Stimulated activated naive B cell treated with anti-CD40 and anti-IgM and Interleukin-4, amounts not matched to agents 10 μg/mL and 1 μg/mL and 100 μg/mL, for 72 hours (primary cell): ENCODE measurements at regions not wholly inside any gene's neighbourhood (a gene's known extent, or its start where the extent isn't known, plus 50 kb on each side); places are given as distances from the start of the nearest gene placed in this dataset.

Experiments
- ATAC-seq, 2 donors: fragments of 150-1000 bp; cut with Tn5 transposase; replicated peaks; 2 replicates each; pipeline ENCODE4 v1.10.0; 2021; ENCODE audit warnings: moderate library complexity in 1 of 2
- DNase-seq: peaks from one replicate; pipeline ENCODE4 v3.0.0; 2021
- H3K27ac Mint-ChIP-seq: one replicate; pipeline ENCODE4 v1.8.0; 2022; ENCODE audit warnings: mild to moderate bottlenecking, mixed read lengths
- H3K27me3 Mint-ChIP-seq, 2 donors: one replicate each; pipeline ENCODE4 v1.8.0; 2022; ENCODE audit warnings: mixed read lengths in 2 of 2
- H3K36me3 Mint-ChIP-seq, 2 donors: one replicate each; pipeline ENCODE4 v1.8.0; 2022; ENCODE audit warnings: mixed read lengths in 2 of 2, mild to moderate bottlenecking in 1 of 2
- H3K4me1 Mint-ChIP-seq, 2 donors: one replicate each; pipeline ENCODE4 v1.8.0; 2022; ENCODE audit warnings: mixed read lengths in 2 of 2, mild to moderate bottlenecking in 1 of 2
- H3K4me3 Mint-ChIP-seq, 2 donors: one replicate each; pipeline ENCODE4 v1.8.0; 2022; ENCODE audit warnings: mild to moderate bottlenecking in 2 of 2, mixed read lengths in 2 of 2, moderate library complexity in 1 of 2
- H3K9me3 Mint-ChIP-seq, 2 donors: one replicate each; pipeline ENCODE4 v1.8.0; 2022; ENCODE audit warnings: mixed read lengths in 2 of 2, mild to moderate bottlenecking in 1 of 2

GRCh38 chr15:100807028-100807427 lies 72.6 kb upstream of the ALDH1A3 start:
- H3K27ac Mint-ChIP-seq: no peak overlapping the region
- peaks cover 12 to 17% of the 10 kb centered on the region in 2 donors for H3K9me3 Mint-ChIP-seq
- H3K27me3 Mint-ChIP-seq: no peaks in the 10 kb centered on the region
- ATAC-seq: no peak
- H3K4me3 Mint-ChIP-seq: no peak overlapping the region
- H3K4me1 Mint-ChIP-seq: no peaks in the 10 kb centered on the region
- H3K36me3 Mint-ChIP-seq: peaks cover 0 to 3% of the 10 kb centered on the region in 2 donors
- DNase-seq: no peak

GRCh38 chr15:100808691-100809090 lies 70.9 kb upstream of the ALDH1A3 start:
- Mint-ChIP-seq H3K4me1 (no peaks in the 10 kb centered on the region), H3K4me3 (no peak overlapping the region), H3K27me3 (peaks cover 0 to 8% of the 10 kb centered on the region in 2 donors), H3K36me3 (peaks cover 0 to 3% of the 10 kb centered on the region in 2 donors), H3K27ac (no peak overlapping the region), H3K9me3 (peaks cover 12 to 17% of the 10 kb centered on the region in 2 donors)
- ATAC-seq: no peak
- DNase-seq: no peak

- ATAC-seq: no peak
- peaks cover 0 to 8% of the 10 kb centered on the region in 2 donors for H3K27me3 Mint-ChIP-seq
- peaks cover 12 to 17% of the 10 kb centered on the region in 2 donors for H3K9me3 Mint-ChIP-seq
- peaks cover 0 to 3% of the 10 kb centered on the region in 2 donors for H3K36me3 Mint-ChIP-seq
- H3K4me3 Mint-ChIP-seq: no peak overlapping the region
- DNase-seq: no peak
- no peaks in the 10 kb centered on the region for H3K4me1 Mint-ChIP-seq
- no peak overlapping the region for H3K27ac Mint-ChIP-seq
These were observed 70.5 kb upstream of the ALDH1A3 start for GRCh38 chr15:100809151-100809550.

GRCh38 chr15:100809587-100809986 lies 70.0 kb upstream of the ALDH1A3 start:
- ATAC-seq (no peak), DNase-seq (no peak)
- H3K4me3 Mint-ChIP-seq: no peak overlapping the region
- H3K9me3 Mint-ChIP-seq: peaks cover 10 to 15% of the 10 kb centered on the region in 2 donors
- H3K4me1 Mint-ChIP-seq: no peaks in the 10 kb centered on the region
- H3K36me3 Mint-ChIP-seq: peaks cover 0 to 3% of the 10 kb centered on the region in 2 donors
- no peak overlapping the region for H3K27ac Mint-ChIP-seq
- H3K27me3 Mint-ChIP-seq: peaks cover 0 to 8% of the 10 kb centered on the region in 2 donors

- peaks cover 0 to 3% of the 10 kb centered on the region in 2 donors for H3K36me3 Mint-ChIP-seq
- no peak for DNase-seq
- ATAC-seq: no peak
- H3K9me3 Mint-ChIP-seq: peaks cover 9 to 19% of the 10 kb centered on the region in 2 donors
- peaks cover 0 to 8% of the 10 kb centered on the region in 2 donors for H3K27me3 Mint-ChIP-seq
- H3K27ac Mint-ChIP-seq: no peak overlapping the region
- H3K4me1 Mint-ChIP-seq: no peaks in the 10 kb centered on the region
- H3K4me3 Mint-ChIP-seq: no peak overlapping the region
These were observed 69.4 kb upstream of the ALDH1A3 start for GRCh38 chr15:100810229-100810628.

GRCh38 chr15:100810831-100811230 lies 68.8 kb upstream of the ALDH1A3 start:
- H3K27me3 Mint-ChIP-seq: peaks cover 0 to 8% of the 10 kb centered on the region in 2 donors
- H3K4me1 Mint-ChIP-seq: no peaks in the 10 kb centered on the region
- peaks cover 0 to 3% of the 10 kb centered on the region in 2 donors for H3K36me3 Mint-ChIP-seq
- peaks cover 11 to 23% of the 10 kb centered on the region in 2 donors for H3K9me3 Mint-ChIP-seq
- ATAC-seq (no peak), DNase-seq (no peak)
- H3K4me3 Mint-ChIP-seq: no peak overlapping the region
- no peak overlapping the region for H3K27ac Mint-ChIP-seq

GRCh38 chr15:100812802-100813201 lies 66.8 kb upstream of the ALDH1A3 start:
- Mint-ChIP-seq H3K27ac (no peak overlapping the region), H3K4me1 (no peaks in the 10 kb centered on the region), H3K9me3 (peaks cover 10 to 24% of the 10 kb centered on the region in 2 donors), H3K36me3 (peaks cover 0 to 3% of the 10 kb centered on the region in 2 donors), H3K4me3 (no peak overlapping the region), H3K27me3 (peaks cover 0 to 8% of the 10 kb centered on the region in 2 donors)
- ATAC-seq: no peak
- DNase-seq: no peak

GRCh38 chr15:100818927-100819326 lies 60.7 kb upstream of the ALDH1A3 start:
- H3K4me1 Mint-ChIP-seq: no peaks in the 10 kb centered on the region
- H3K27ac Mint-ChIP-seq: no peak overlapping the region
- DNase-seq: no peak
- H3K9me3 Mint-ChIP-seq: peaks cover 5 to 11% of the 10 kb centered on the region in 2 donors
- ATAC-seq: no peak
- H3K36me3 Mint-ChIP-seq: peaks cover 3% of the 10 kb centered on the region in 2 donors
- no peak overlapping the region for H3K4me3 Mint-ChIP-seq
- H3K27me3 Mint-ChIP-seq: peaks cover 6 to 25% of the 10 kb centered on the region in 2 donors

GRCh38 chr15:100820528-100820927 lies 59.1 kb upstream of the ALDH1A3 start:
- no peak overlapping the region for H3K4me3 Mint-ChIP-seq
- H3K4me1 Mint-ChIP-seq: no peaks in the 10 kb centered on the region
- H3K36me3 Mint-ChIP-seq: peaks cover 3% of the 10 kb centered on the region in 2 donors
- DNase-seq: no peak
- peaks cover 6 to 34% of the 10 kb centered on the region in 2 donors for H3K27me3 Mint-ChIP-seq
- peaks cover 4 to 5% of the 10 kb centered on the region in 2 donors for H3K9me3 Mint-ChIP-seq
- no peak overlapping the region for H3K27ac Mint-ChIP-seq
- ATAC-seq: no peak

GRCh38 chr15:100821327-100821726 lies 58.3 kb upstream of the ALDH1A3 start:
- ATAC-seq (no peak), DNase-seq (no peak)
- H3K27ac Mint-ChIP-seq: no peak overlapping the region
- no peaks in the 10 kb centered on the region for H3K4me1 Mint-ChIP-seq
- H3K4me3 Mint-ChIP-seq: no peak overlapping the region
- peaks cover 0 to 2% of the 10 kb centered on the region in 2 donors for H3K9me3 Mint-ChIP-seq
- H3K27me3 Mint-ChIP-seq: peaks cover 11 to 39% of the 10 kb centered on the region in 2 donors
- peaks cover 3% of the 10 kb centered on the region in 2 donors for H3K36me3 Mint-ChIP-seq

GRCh38 chr15:100824211-100824610 lies 55.4 kb upstream of the ALDH1A3 start:
- H3K27me3 Mint-ChIP-seq: peaks cover 14 to 31% of the 10 kb centered on the region in 2 donors
- no peak for DNase-seq
- H3K4me1 Mint-ChIP-seq: no peaks in the 10 kb centered on the region
- peaks cover 3% of the 10 kb centered on the region in 2 donors for H3K36me3 Mint-ChIP-seq
- ATAC-seq: no peak
- H3K4me3 Mint-ChIP-seq: no peak overlapping the region
- H3K9me3 Mint-ChIP-seq: no peaks in the 10 kb centered on the region
- H3K27ac Mint-ChIP-seq: no peak overlapping the region

- H3K9me3 Mint-ChIP-seq: no peaks in the 10 kb centered on the region
- H3K27ac Mint-ChIP-seq: no peak overlapping the region
- ATAC-seq (no peak), DNase-seq (no peak)
- H3K4me1 Mint-ChIP-seq: peaks cover 3 to 11% of the 10 kb centered on the region in 2 donors
- H3K27me3 Mint-ChIP-seq: peaks cover 15 to 16% of the 10 kb centered on the region in 2 donors
- no peak overlapping the region for H3K4me3 Mint-ChIP-seq
- H3K36me3 Mint-ChIP-seq: no peaks in the 10 kb centered on the region
These were observed 50.2 kb upstream of the ALDH1A3 start for GRCh38 chr15:100829457-100829856.
